ENCODE measurements at regions not wholly inside any gene's neighbourhood (a gene's known extent, or its start where the extent isn't known, plus 50 kb on each side); places are given as distances from the start of the nearest gene placed in this dataset.
"Not testable (repeated sequence)": the region's sequence is repeated elsewhere in the genome, so short reads cannot be mapped to it uniquely, and the experiment has no call there.

- no peak overlapping the region for H3K4me3 ChIP-seq (ENCODE audit: low read length)
- DNase-seq (ENCODE audit: low read depth) = no peak
- TF ChIP-seq, protein P1, sequence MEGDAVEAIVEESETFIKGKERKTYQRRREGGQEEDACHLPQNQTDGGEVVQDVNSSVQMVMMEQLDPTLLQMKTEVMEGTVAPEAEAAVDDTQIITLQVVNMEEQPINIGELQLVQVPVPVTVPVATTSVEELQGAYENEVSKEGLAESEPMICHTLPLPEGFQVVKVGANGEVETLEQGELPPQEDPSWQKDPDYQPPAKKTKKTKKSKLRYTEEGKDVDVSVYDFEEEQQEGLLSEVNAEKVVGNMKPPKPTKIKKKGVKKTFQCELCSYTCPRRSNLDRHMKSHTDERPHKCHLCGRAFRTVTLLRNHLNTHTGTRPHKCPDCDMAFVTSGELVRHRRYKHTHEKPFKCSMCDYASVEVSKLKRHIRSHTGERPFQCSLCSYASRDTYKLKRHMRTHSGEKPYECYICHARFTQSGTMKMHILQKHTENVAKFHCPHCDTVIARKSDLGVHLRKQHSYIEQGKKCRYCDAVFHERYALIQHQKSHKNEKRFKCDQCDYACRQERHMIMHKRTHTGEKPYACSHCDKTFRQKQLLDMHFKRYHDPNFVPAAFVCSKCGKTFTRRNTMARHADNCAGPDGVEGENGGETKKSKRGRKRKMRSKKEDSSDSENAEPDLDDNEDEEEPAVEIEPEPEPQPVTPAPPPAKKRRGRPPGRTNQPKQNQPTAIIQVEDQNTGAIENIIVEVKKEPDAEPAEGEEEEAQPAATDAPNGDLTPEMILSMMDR (conservative IDR thresholded peaks at IDR 0.05; ENCODE audit: low read length) = no peak
Measured at GRCh38 chr14:28966416-28967233, 200.0 kb downstream of the FOXG1 start.

- no peak overlapping the region for H3K4me3 ChIP-seq (ENCODE audit: low read length)
- DNase-seq (ENCODE audit: low read depth) = no peak
- TF ChIP-seq, protein P1 (conservative IDR thresholded peaks at IDR 0.05; ENCODE audit: low read length) = no peak
Measured at GRCh38 chr14:28975084-28975483, 208.5 kb downstream of the FOXG1 start.

DNA sequence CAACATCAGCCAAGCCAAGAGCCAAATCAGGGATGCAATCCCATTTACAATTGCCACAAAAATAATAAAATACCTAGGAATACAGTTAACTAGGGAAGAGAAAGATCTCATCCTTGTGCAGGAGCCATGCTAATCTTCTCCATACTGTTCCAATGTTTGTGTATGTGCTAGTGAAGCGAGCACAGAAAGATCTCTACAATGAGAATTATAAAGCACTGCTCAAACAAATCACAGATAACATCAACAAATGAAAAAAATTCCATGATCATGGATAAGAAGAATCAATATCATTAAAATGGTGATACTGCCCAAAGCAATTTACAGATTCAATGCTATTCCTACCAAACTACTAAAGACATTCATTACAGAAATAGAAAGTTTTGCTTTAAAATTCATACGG is 215.6 kb downstream of the FOXG1 start:
- no peak overlapping the region for H3K4me3 ChIP-seq (ENCODE audit: low read length)
- TF ChIP-seq, protein P1 (conservative IDR thresholded peaks at IDR 0.05; ENCODE audit: low read length) = no peak
- DNase-seq (ENCODE audit: low read depth) = no peak

DNA sequence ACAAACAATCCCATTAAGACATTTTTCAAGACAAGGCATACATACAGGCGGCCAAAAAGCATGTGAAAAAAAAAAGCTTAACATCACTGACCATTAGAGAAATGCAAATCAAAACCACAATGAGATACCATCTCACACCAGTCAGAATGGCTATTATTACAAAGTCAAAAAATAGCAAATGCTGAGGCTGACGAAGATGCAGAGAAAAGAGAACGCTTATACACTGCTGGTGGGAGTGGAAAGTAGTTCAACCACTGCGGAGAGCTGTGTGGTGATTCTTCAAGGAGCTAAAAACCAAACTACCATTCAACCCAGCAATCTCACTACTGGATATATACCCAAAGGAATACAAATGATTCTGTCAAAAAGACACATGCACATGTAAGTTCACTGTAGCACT is 216.7 kb downstream of the FOXG1 start:
- TF ChIP-seq, protein P1 (conservative IDR thresholded peaks at IDR 0.05; ENCODE audit: low read length) = no peak

DNA sequence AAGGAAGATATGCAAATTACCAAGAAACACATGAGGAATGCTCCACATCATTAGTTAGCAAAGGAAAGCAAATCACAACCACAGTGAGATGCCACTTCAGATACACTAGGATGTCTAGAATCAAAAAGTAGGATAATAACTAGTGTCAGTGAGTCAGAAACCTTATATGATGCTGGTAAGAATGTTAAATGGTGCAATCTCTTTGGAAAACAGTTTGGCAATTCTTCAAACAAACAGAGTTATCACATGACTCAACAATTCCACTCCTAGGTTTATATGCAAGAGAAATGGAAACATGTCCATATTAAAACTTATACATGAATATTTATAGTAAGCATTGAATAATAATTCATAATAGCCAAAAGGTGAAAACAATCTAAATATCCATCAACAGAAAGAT is 220.9 kb downstream of the FOXG1 start:
- no peak for DNase-seq (ENCODE audit: low read depth)
- TF ChIP-seq, protein P1 (conservative IDR thresholded peaks at IDR 0.05; ENCODE audit: low read length) = no peak
- no peak overlapping the region for H3K4me3 ChIP-seq (ENCODE audit: low read length)

More for the DNA sequence above, 216.7 kb downstream of the FOXG1 start:
- no peak overlapping the region for H3K4me3 ChIP-seq (ENCODE audit: low read length)
- DNase-seq (ENCODE audit: low read depth) = no peak

GRCh38 chr14:28997196-28997595 is 230.6 kb downstream of the FOXG1 start:
- H3K4me3 ChIP-seq (ENCODE audit: low read length); DNase-seq (ENCODE audit: low read depth): not testable (repeated sequence)

DNA sequence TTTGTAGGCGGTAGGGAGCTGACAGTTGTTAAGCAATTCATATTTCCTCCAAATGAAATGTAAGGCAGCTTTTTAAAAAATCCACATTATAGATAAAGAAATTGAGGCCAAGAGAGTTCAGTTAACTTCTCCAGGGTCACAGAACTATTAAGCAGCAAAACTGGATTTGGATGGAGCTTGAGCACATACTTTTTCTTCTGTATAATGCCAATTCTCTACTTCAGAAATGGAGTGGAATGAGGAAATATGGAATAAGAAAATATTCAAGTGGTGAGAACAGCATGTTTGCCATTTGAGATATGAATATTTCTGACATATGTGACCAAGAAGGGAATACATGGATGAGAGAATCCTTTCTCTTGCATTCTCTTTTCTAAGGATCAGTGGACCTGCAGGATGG is 233.1 kb downstream of the FOXG1 start:
- DNase-seq (ENCODE audit: low read depth) = no peak
- TF ChIP-seq, protein P1 (conservative IDR thresholded peaks at IDR 0.05; ENCODE audit: low read length) = no peak
- H3K4me3 ChIP-seq (ENCODE audit: low read length) = no peak overlapping the region
